ENCODE measurements at regions not wholly inside any gene's neighbourhood (a gene's known extent, or its start where the extent isn't known, plus 50 kb on each side); places are given as distances from the start of the nearest gene placed in this dataset.
"Not testable (repeated sequence)": the region's sequence is repeated elsewhere in the genome, so short reads cannot be mapped to it uniquely, and the experiment has no call there.

DNA sequence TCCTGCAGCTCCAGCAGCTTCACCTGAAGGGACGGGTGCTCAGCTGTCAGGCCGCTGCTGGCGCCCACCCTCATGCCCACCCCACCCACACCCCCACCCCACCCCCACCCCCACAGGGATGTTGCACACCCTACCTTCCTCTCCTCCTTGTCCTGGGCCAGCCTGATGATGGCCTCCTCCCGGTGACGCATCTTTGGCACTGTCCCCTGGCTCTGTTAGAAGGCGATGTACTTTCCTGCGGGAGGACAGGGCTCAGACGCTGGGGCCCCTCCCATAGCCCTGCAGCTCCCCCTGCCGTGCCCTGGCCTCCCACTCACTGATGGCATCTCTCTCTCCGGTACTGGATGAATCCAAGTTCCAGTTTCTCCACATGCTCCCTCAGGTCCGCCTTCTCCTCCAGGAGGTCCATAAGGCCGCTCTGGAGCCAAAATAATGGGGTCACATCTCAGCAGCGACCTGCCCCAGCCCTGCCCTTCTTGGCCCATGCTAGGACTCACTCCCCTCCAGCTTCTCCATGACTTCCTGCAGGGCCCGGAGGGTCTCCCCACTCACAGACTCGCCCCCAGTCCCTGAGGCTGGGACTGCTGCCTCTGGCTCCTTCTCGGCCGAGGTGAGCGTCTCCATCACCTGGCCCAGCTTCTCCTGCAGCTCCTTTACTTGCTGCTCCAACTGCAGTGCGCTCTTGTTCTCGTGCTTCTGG, 55.2 kb downstream of the GOLGA8B start:
- not testable (repeated sequence) for DNase-seq

DNA sequence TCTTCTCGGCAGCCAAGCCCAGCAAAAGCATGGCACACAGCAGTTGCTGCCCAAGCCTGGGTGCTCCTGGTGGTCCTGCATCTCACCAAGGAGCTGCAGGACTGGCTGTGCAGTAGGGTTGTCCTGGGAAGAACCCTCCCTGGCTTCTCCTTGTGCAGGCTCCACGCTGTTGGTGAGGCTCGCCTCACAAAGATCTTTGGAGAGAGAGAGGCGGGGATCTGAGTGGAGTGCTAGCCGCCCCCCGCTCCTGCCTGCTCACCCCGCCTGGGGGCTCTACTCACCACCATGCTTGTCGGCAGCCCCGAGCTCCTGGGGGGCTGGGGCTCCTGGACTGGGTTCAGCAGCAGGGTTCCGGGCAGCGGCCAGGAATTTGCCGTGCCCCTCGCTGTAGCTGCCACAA, 55.8 kb downstream of the GOLGA8B start:
- not testable (repeated sequence) for DNase-seq

GRCh38 chr15:34523849-34524248, 59.6 kb downstream of the GOLGA8B start:
- not testable (repeated sequence) for DNase-seq

DNA sequence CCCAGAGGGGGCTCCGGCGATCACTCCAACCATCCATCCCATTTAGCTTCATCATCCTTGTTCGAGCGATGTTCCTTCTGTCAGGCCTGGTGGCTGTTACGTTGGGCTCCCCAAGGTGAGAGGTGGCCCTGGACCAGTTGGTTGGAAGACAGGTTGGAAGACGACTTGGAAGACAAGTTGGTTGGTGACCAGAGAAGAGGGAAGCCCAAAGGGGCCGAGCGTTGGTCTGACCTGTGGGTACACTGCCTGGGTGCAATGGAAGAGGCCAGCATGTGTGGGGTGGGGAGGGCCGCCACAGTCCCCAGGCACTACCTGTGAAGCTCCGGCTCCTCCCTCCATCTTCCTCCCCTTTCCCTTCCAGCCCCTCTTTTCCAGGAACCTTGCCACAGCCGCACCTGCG, 60.9 kb downstream of the GOLGA8B start:
- DNase-seq = not testable (repeated sequence)

GRCh38 chr15:34521802-34522485, 61.5 kb downstream of the GOLGA8B start:
- not testable (repeated sequence) for DNase-seq

DNA sequence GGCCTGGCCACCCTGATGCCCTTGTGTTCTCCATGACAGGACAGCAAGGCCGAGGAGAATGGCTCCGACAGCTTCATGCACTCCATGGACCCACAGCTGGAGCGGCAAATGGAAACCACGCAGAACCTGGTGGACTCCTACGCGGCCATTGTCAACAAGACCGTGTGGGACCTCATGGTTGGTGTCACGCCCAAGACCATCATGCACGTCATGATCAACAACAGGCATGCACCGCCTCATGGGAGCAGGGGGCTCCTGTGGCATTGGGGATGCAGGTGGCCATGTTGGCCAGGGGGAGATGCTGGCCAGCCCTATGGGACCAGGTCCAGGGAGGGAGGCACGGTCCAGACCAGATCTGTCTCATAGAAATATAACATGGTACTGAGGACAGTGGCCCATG, 62.9 kb downstream of the GOLGA8B start:
- DNase-seq = no peak

DNA sequence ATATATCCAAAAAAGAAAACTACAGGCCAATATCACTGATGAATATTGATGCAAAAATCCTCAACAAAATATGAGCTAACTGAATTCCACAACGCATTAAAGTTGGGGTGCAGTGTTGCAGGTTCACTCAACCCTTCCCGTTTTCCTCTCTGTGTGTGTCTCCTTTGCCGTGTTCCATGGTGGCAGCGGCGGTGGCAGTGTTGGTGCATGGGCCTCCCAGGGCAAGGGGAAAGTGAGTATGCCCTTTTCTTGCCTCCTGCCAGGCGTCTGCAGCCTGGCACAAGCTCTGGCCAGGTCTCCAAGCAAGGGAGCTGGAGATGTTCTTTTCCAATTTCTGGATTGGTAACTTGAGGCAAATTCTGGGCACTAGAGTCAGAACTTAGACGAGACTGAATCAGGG, 63.4 kb downstream of the GOLGA8B start:
- DNase-seq = not testable (repeated sequence)

GRCh38 chr15:34514251-34514670, 69.2 kb downstream of the GOLGA8B start:
- peak; percentile 14 for DNase-seq

- no peak for DNase-seq
Observed at GRCh38 chr15:34512628-34513027, 70.8 kb downstream of the GOLGA8B start.

GRCh38 chr15:34501131-34501530, 63.5 kb upstream of the GOLGA8A start:
- DNase-seq = no peak

- DNase-seq = no peak
Observed at GRCh38 chr15:34496207-34496995, 58.8 kb upstream of the GOLGA8A start.

GRCh38 chr15:34495707-34496106, 58.1 kb upstream of the GOLGA8A start:
- DNase-seq = not testable (repeated sequence)

DNA sequence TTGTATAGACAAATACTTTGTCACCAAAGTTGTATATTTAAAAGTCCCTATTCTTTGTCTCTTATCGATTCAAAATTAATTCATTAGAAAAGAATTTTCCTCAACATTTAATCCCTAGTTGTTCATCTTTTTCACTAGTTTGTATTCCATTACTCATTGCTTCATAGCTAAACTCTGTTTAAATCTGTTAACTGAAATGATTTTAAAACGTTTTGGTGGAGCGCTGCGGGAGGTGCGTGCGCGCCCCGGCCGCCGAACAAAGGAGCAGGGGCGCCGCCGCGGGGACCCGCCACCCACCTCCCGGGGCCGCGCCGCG, 56.4 kb upstream of the GOLGA8A start:
- no peak for DNase-seq

DNA sequence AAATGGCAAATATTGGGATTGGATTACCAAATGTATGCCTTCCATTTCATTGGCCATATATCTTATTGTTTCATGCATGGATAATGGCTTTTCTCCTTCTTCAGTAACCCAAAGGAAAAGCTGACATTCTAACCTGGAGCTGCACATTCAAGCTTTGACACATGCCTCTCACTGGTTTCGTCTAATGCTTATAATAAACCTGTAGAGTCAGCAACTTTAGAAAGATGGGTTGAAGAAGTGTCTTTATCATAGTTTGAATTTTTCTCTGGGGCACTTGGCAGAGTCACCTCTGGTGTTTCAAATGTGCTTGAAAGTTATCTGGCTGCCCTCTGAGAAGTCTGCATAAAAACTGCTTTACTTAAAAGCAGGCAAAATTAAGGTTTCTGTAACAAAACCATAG, 55.4 kb upstream of the GOLGA8A start:
- no peak for DNase-seq

DNA sequence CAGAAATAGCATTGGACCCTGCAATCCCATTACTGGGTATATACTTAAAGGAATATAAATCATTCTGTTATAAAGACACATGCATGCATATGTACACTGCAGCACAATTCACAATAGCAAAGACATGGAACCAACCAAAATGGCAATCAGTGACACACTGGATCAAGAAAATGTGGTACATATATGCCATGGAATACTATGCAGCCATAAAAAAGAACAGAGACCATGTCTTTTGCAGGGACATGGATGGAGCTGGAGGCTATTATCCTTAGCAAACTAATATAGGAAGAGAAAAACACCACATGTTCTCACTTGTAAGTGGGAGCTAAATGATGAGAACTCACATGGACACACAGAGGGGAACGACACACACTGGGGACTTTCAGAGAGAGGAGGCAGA, 53.9 kb upstream of the GOLGA8A start:
- DNase-seq = not testable (repeated sequence)

GRCh38 chr15:34490417-34491193, 53.0 kb upstream of the GOLGA8A start:
- DNase-seq = no peak

GRCh38 chr15:34488973-34489959, 51.7 kb upstream of the GOLGA8A start:
- DNase-seq = not testable (repeated sequence)

Data from GF-D8 (cell line).